OCI-LY7 (cell line): ENCODE measurements at regions not wholly inside any gene's neighbourhood (a gene's known extent, or its start where the extent isn't known, plus 50 kb on each side); places are given as distances from the start of the nearest gene placed in this dataset.

Experiments
- BruUV-seq: library from RNA; stranded (reverse); fragments of 400-500 nt; replicated peaks from 2 replicates; lab custom pipeline; 2021; lab: Mats Ljungman, UMichigan
- CTCF ChIA-PET: fragments of 300-600 bp; sonication (Branson Sonifier 250); formaldehyde crosslinking; loops from one replicate; lab custom pipeline; 2022; ENCODE audit warnings: antibody characterized with exemption; ENCODE audit not compliant: unreplicated experiment; lab: Charles Lee
- POLR2A ChIA-PET: fragments of 300-600 bp; sonication (Branson Sonifier 250); formaldehyde crosslinking; loops from one replicate; lab custom pipeline; 2022; ENCODE audit warnings: antibody characterized with exemption; lab: Charles Lee
- DNase-seq: peaks from one replicate; pipeline ENCODE4 v3.0.0-alpha.2; 2015; ENCODE audit warnings: low spot score
- H2AFZ ChIP-seq: fragments of 200-600 bp; sonication (generic), shearing (Covaris generic); 2 replicates; pipeline ENCODE4 v1.6.1; 2014; ENCODE audit warnings: mild to moderate bottlenecking, antibody characterized with exemption, low read length, moderate library complexity
- H3K27ac ChIP-seq: fragments of 200-600 bp; sonication (generic); 2 replicates; pipeline ENCODE4 v1.5.1; 2014; ENCODE audit warnings: mixed run types, low read depth, mild to moderate bottlenecking, moderate library complexity, low read length, inconsistent platforms; ENCODE audit not compliant: poor library complexity, severe bottlenecking
- H3K36me3 ChIP-seq: fragments of 200-600 bp; sonication (generic); 2 replicates; pipeline ENCODE4 v1.6.1; 2014; ENCODE audit warnings: mild to moderate bottlenecking, antibody characterized with exemption, low read length, moderate library complexity, mixed read lengths; ENCODE audit not compliant: insufficient read depth
- H3K4me1 ChIP-seq: fragments of 200-600 bp; sonication (generic); 2 replicates; pipeline ENCODE4 v1.5.1; 2014; ENCODE audit warnings: mild to moderate bottlenecking, low read length; ENCODE audit not compliant: insufficient read depth, poor library complexity, severe bottlenecking
- H3K4me2 ChIP-seq: fragments of 200-600 bp; sonication (generic); 2 replicates; pipeline ENCODE4 v1.6.1; 2014; ENCODE audit warnings: mild to moderate bottlenecking, low read length
- H3K4me3 ChIP-seq: fragments of 200-600 bp; sonication (generic); 2 replicates; pipeline ENCODE4 v1.5.1; 2014; ENCODE audit warnings: mild to moderate bottlenecking, low read depth, low read length; ENCODE audit not compliant: poor library complexity, severe bottlenecking
- H3K79me2 ChIP-seq: fragments of 200-600 bp; sonication (generic); 2 replicates; pipeline ENCODE4 v1.6.1; 2016; ENCODE audit warnings: low read depth, mild to moderate bottlenecking, low read length, moderate library complexity, mixed read lengths; ENCODE audit not compliant: insufficient read depth
- H3K9me2 ChIP-seq: fragments of 200-600 bp; sonication (generic); 2 replicates; pipeline ENCODE4 v1.6.1; 2016; ENCODE audit warnings: mild to moderate bottlenecking, low read length, mixed read lengths; ENCODE audit not compliant: insufficient read depth
- H3K9me3 ChIP-seq: fragments of 200-600 bp; sonication (generic); 2 replicates; pipeline ENCODE4 v1.6.1; 2014; ENCODE audit warnings: mild to moderate bottlenecking, mixed run types, low read length, mixed read lengths
- H4K20me1 ChIP-seq: fragments of 200-600 bp; sonication (generic); 2 replicates; pipeline ENCODE4 v1.6.1; 2014; ENCODE audit warnings: mild to moderate bottlenecking, antibody characterized with exemption, low read length, moderate library complexity, mixed read lengths; ENCODE audit not compliant: insufficient read depth
- EZH2phosphoT487 ChIP-seq: fragments of 200-600 bp; sonication (generic); IDR thresholded peaks from 2 replicates; pipeline ENCODE4 v1.6.1; 2018; ENCODE audit warnings: low read depth, borderline replicate concordance, mild to moderate bottlenecking, mixed run types, antibody characterized with exemption, low read length, moderate library complexity, mixed read lengths
- intact Hi-C: fragments of 100-400 bp; cut with micrococcal nuclease; formaldehyde crosslinking; loops from one replicate; pipeline ENCODE4 v1.10.0; 2022; ENCODE audit not compliant: unreplicated experiment
- TF ChIP-seq, protein P1 (sequence below): fragments of 200-600 bp; sonication (generic); conservative IDR thresholded peaks from 2 replicates; pipeline ENCODE4 v1.5.1; 2014; ENCODE audit warnings: mild to moderate bottlenecking, antibody characterized with exemption, low read length, moderate library complexity, mixed read lengths

DNA sequence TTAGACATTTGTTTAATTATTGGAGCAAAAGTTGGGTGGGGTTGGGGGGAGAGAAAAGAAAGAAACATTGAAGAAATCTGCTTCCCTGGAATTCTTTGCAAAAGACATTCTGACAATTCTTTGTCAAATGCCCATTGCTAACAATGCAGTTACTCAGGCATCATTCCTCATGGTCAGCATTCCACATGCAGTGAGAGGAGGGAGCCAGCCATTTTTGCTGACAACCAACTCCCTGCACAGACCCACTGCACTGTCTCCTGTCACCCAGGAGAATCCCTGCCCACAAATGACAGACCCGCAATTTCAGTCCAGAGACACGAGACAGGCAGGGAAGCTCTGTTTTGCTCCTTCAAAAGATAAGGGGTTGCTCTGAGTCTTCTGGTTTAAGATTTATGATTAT, 985.1 kb upstream of the SLIT2 start:
- Histone ChIP-seq H3K36me3 (no peaks in the 10 kb centered on the region), H2AFZ (no peak overlapping the region), H3K4me1 (no peaks in the 10 kb centered on the region), H3K79me2 (no peaks in the 10 kb centered on the region), H3K4me3 (no peak overlapping the region), H3K27ac (no peak overlapping the region), H3K4me2 (no peak overlapping the region), H3K9me2 (no peaks in the 10 kb centered on the region), H3K9me3 (no peaks in the 10 kb centered on the region), H4K20me1 (no peaks in the 10 kb centered on the region)
- no peak for TF ChIP-seq EZH2phosphoT487
- POLR2A ChIA-PET = interaction anchor here (0.6 kb wide), 1 partner anchor 112 kb away, joined by 8 read pairs; no protein-coding TSS in a partner anchor
- CTCF ChIA-PET = no interaction called here
- intact Hi-C loops = no loop called here
- no TSS peak for BruUV-seq
- no peak for DNase-seq

DNA sequence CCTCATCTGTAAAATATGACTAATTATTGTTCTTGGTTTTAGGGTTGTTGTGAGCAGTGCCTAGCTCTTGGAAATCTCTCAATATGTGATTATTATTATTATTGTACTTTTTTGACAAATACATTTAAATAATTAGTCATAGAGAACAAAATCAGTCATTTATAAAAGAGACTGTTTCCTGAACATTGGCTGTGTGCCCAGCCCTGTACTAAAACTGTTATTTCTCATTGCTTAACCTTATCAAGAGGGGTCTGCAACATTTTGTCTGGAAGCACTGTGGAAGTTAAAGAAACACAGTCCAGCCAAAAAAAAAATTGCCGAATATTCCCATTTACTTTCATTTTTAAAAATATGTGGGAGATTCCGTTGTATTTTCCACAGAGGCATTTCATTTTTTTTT, 989.2 kb upstream of the SLIT2 start:
- H3K4me3 ChIP-seq = no peak overlapping the region
- H3K79me2 ChIP-seq = no peaks in the 10 kb centered on the region

DNA sequence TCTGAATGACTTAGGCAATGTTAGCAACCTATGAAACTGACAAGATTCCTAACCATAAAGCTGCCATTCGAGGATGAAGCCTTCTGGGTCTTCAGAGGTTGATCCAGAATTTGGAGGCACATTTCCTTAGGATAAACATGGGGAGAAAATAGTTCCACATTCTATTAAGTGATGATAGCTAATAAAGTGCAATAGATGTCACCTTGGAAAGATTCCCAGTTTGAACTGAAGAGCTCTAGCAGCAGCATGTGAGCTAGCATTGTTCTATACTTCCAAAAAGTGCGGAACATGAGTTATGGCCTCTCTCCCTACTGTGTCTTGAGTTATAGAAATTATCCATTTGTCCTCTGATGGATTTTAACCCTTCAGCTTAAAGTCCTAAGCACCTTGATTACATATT, 991.4 kb upstream of the SLIT2 start:
- POLR2A ChIA-PET = no interaction called here
- no peak for TF ChIP-seq EZH2phosphoT487
- TF ChIP-seq, protein P1, sequence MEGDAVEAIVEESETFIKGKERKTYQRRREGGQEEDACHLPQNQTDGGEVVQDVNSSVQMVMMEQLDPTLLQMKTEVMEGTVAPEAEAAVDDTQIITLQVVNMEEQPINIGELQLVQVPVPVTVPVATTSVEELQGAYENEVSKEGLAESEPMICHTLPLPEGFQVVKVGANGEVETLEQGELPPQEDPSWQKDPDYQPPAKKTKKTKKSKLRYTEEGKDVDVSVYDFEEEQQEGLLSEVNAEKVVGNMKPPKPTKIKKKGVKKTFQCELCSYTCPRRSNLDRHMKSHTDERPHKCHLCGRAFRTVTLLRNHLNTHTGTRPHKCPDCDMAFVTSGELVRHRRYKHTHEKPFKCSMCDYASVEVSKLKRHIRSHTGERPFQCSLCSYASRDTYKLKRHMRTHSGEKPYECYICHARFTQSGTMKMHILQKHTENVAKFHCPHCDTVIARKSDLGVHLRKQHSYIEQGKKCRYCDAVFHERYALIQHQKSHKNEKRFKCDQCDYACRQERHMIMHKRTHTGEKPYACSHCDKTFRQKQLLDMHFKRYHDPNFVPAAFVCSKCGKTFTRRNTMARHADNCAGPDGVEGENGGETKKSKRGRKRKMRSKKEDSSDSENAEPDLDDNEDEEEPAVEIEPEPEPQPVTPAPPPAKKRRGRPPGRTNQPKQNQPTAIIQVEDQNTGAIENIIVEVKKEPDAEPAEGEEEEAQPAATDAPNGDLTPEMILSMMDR = no peak
- H3K9me2 ChIP-seq = no peaks in the 10 kb centered on the region
- H3K4me2 ChIP-seq = no peak overlapping the region
- H3K27ac ChIP-seq = no peak overlapping the region
- H3K36me3 ChIP-seq = no peaks in the 10 kb centered on the region
- no peaks in the 10 kb centered on the region for H4K20me1 ChIP-seq
- no TSS peak for BruUV-seq
- H3K79me2 ChIP-seq = no peaks in the 10 kb centered on the region
- H3K9me3 ChIP-seq = no peaks in the 10 kb centered on the region
- no peak overlapping the region for H2AFZ ChIP-seq
- CTCF ChIA-PET = no interaction called here
- H3K4me1 ChIP-seq = no peaks in the 10 kb centered on the region
- no peak for DNase-seq
- H3K4me3 ChIP-seq = no peak overlapping the region
- intact Hi-C loops = no loop called here

More for the DNA sequence above, 989.2 kb upstream of the SLIT2 start:
- Histone ChIP-seq H4K20me1 (no peaks in the 10 kb centered on the region), H3K4me2 (no peak overlapping the region), H3K36me3 (no peaks in the 10 kb centered on the region), H3K9me3 (no peaks in the 10 kb centered on the region), H3K27ac (no peak overlapping the region), H3K4me1 (no peaks in the 10 kb centered on the region), H2AFZ (no peak overlapping the region), H3K9me2 (no peaks in the 10 kb centered on the region)
- CTCF ChIA-PET = no interaction called here
- intact Hi-C loops = no loop called here
- TF ChIP-seq EZH2phosphoT487 = no peak
- TF ChIP-seq, protein P1 = no peak
- no peak for DNase-seq
- no TSS peak for BruUV-seq
- POLR2A ChIA-PET = no interaction called here
